ENCODE measurements at regions not wholly inside any gene's neighbourhood (a gene's known extent, or its start where the extent isn't known, plus 50 kb on each side); places are given as distances from the start of the nearest gene placed in this dataset.

DNA sequence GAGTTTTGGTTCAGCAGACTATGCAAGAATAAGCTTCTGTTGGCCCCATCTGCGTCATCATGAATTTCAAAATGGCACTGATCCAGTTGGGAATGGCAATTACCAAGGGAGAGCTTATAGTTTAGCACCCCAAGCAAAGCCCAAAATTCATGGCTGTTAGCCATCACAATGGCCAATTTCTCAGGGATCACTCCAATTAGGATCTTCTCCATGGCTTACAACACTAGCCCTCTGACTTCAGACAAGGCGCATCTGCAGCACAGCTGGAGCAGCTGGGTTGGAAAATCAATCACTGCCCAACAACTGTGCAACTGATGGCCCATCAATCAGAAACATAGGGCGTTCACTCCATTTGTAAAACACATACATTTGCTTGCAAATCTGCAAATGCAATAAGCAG, 273.6 kb downstream of the SRBD1 start:
- no peak for DNase-seq (ENCODE audit: extremely low read depth, low read depth)

DNA sequence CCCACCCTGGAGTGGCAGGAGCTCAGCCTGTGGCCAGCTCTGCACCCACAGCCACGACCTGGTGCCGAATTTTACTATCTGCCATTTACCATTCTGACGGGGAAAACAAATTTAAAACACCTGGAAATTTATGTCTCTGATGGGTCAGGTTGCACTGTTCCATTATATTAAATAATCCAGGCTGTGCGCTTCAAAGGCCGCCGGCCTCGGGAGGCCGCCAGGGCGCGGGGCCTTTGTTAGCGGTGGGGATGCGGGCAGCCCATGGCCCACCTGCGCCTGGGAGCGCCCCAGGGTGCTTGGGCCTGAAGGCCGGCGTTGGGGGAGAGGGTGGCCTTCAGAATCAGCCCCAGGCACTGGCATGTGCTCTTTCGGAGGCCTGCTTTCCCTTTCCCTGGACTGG, 276.9 kb downstream of the SRBD1 start:
- DNase-seq (ENCODE audit: extremely low read depth, low read depth) = no peak

DNA sequence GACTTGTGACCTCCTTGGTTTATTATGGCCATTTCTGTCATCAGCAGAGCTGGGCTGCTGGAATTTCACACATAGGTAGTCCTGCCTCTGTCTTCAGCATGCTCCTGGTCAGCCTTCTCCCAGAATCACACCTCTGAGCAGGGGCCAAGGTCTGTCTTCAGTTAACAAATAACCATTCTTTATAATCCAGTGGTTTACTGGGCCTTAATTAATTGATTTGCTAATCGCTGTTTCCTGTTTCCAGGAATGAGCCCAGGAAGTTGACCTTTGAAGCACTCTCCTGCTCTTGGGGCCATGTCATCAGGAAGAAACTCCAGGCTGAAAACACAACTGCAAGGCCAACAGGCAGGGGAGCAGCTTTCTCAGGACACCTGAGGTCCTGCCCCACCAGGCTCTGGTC, 278.5 kb downstream of the SRBD1 start:
- no peak for DNase-seq (ENCODE audit: extremely low read depth, low read depth)

DNA sequence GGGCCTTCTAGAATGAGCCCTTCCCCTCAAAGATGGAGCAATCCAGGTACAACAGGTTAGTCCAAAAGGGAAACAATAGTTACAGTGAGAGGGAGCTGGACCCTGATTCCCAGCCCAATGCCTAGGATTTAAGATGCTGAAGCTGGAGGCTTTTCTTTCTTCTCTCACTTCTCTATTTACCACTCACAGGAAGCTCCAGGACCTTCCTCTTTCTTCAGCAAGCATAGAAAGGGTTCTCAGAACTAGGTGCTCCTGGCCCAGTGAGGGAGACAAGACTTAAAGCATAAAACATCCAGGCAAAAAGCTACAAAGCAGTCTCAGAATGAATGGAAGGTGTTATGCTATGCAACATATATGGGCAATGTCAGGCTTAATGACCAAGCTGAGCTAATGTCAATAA, 279.0 kb downstream of the SRBD1 start:
- DNase-seq (ENCODE audit: extremely low read depth, low read depth) = no peak

DNA sequence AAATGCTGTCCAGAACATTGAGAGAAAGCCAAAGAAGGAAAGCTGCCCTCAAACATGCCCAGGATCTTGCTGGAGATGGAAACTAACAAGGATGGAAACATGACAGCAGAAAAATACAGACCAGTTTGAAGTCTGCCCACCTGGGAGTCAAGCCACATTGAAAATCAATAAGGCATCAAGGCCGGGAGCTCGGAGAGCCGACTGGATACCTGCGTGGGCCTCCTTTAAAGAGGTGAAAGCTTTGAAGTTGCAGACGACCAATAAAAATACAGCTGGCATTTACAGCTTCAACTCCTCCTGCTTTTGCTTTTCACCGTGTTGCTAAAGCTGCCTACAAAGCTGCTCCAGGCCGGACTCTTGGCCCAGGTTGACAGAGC, 279.7 kb downstream of the SRBD1 start:
- DNase-seq (ENCODE audit: extremely low read depth, low read depth) = no peak

DNA sequence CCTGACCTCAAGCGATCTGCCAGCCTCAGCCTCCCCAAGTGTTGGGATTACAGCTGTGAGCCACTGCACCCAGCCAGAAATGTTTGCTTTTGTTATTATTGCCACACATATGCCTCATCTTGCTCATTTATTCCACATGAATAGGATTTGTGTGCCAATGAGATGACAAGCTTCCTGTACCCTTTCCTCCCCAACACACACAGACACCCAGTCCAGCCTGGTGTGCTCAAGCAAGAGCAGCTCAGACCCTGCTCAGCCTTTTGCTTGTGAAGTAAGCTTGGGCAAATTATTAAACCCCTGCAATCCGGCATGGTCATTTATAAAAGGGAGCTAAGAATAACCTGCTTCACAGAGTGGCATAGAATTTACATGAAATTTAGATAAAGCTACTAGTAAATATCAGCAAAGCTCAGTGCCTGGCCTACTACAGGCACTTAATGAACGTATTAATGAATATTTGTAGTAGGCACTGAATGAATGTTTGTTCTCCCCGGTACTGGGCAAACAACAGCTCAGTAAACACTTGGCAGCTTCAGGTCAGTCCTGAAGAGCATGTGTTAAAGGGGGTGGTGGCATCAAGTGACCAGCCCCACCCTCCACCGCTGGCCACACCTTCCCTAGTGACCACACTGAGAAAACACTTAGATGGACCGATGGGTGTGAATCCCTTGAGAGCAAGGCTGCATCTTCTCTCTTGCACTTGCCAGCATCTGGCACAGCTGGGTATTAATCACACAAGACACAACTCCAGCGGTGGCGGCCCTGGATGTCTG, 280.2 kb downstream of the SRBD1 start:
- DNase-seq (ENCODE audit: extremely low read depth, low read depth) = no peak

DNA sequence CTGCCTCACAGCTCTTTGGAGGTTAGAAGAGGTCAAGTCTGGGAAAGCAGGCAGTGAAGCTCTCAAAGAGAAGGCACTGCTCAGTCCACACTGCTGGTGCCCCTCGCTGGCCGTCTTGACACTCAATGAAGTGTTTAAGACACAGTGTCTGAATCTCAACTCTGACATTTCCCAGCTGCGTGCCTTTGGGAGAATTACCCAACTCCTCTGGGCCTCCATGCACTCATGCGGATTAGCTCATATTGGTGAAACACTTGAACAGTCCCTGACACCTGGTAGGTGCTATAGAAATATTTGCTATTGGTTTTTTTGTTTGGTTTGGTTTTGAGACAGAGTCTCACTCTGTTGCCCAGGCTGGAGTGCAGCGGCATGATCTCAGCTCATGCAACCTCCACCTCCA, 281.0 kb downstream of the SRBD1 start:
- no peak for DNase-seq (ENCODE audit: extremely low read depth, low read depth)

DNA sequence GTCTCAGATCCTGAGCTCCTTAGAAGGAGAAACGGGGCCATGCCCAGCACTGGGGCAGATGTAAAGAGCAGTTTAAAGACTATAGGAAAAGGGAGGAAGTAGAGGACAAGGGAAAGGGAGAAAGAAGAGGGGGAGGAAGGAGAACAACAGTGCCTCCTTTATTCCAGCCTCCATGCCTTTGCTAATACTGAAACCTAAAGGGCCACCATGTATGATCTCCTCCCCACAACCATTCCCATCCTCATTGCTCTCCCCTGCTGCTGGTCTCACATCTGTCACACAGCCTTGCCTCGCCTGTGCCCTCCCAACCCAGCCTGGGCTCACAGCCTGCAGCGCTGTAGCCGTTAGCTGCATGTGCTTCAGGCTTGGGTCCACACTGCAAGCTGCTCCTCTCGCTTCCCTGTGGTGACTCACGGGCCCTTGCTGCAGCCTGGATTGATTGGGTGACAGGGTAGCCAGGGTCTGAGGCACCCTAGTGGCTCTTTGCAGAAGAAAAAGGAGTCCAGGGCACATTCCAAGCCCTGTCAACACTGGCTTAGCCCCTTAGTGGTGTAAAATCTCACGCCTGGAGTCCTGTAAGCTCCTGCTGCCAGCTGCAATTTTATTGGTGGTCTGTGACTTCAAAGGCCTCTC, 281.9 kb downstream of the SRBD1 start:
- DNase-seq (ENCODE audit: extremely low read depth, low read depth) = no peak

DNA sequence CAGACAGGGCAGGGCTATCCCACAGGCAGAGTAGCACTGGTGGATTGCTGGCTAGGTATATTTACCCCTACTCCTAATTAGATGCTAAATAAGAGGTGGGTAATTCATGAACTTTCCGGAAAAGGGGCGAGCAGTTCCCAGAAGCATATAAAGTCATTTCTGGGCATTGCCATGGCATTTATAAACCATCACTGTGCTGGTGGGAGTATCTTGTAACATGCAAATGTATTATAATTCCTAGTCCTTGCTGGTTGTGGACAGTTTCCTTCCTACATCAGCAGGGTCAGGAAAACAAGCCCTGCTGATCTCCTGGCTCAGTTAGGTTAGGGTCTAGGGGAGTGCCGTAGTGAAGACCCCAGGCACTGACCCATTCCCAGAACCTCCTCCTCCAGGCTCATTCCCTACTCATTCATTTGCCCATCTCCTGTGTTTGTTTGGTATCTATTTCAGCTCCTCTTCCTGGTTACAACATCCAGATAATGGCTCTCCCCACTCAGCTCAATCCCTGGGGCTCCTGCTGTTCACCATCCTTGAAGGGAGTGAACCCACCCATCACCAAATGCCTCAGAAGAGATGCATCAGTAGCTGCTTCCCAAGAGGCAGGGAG, 282.7 kb downstream of the SRBD1 start:
- DNase-seq (ENCODE audit: extremely low read depth, low read depth) = no peak

DNA sequence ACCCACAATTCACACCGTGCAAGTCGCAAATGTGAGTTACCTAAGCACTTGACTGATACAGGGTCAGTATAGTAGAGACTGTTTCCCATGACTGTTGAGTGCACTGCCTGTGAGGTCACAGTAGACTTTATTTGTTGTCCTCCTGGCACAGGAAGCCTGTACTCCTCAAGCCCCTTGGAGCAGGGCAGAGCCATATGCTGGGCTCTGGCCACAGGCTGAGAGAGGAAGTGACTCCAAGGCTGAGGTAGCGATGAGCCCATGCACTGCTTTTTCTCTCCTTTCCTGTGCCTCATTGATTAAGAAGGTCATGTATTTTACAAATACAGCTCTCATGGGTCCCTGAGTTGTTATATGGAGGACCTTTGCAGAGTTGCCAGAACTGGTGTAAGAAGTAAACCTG, 287.7 kb downstream of the SRBD1 start:
- no peak for DNase-seq (ENCODE audit: extremely low read depth, low read depth)

DNA sequence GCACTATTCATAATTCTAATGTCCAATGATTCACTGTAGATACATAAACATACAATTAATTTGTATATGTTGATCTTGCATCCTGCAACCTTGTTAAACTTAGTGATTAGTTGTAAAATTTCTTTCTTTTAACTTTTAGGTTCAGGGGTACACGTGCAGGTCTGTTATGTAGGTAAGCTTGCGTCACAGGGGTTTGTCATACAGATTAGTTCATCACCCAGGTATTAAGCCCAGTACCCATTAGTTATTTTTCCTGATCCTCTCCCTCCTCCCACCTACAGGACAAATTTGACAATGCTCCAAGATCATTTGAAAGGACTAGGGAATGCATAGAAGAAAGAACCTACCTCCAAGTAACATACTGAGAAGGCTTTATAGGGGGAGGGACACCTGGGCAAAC, 290.1 kb downstream of the SRBD1 start:
- no peak for DNase-seq (ENCODE audit: extremely low read depth, low read depth)

DNA sequence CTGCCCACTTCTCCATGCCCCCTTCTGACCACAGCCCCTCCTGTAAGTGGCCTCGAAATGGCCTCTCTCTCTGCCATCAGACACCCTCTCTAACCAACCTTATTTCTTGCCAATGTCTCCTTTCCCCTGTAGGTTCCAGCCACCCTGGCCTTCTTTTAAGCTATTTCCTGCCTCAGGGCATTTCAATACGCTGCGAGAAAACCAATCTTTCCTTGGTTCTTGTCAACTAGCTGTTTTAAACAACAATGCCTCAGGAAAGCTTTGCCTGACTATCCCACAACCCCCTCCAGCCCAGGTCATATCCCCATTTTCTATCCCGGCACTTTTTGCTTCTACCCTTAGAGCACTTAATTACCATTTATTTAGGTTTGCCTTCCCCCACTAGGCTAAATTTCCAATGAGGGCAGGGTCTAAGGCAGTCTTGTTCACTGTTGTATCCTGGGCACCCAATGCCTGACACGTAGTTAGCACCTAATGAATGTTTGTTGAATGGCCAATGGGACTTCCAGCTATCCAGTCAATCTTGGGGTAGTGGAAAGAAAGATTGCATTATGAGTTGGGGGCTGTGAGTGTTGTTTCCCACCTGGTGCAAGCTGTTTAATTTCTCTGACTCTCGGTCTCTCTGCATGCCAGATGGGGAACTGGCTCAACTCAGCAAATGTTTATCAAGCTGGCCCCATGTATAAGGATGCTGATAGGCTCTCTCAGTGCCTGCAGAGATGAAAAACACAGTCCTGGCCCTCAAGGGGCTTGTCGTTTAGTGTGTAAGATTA, 291.2 kb downstream of the SRBD1 start:
- DNase-seq (ENCODE audit: extremely low read depth, low read depth) = no peak

DNA sequence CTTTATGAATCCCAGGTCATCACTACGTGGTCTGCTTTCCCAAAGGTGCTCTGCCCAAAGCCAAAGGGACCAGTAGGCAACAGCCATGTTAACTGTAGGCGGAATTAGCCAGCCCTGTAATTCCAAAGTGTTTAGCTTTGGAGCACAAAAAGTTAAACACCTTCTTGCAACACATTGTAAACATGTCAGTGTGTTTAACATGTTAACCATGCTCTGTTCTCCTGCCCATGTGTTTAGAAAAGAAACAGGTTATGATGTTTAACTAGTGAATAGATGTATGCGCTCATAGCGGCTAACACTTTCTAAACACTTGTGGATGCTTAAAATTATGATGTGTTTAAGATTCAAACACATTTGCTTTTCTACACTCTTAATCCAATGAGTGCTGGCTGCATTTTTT, 292.4 kb downstream of the SRBD1 start:
- DNase-seq (ENCODE audit: extremely low read depth, low read depth) = no peak

DNA sequence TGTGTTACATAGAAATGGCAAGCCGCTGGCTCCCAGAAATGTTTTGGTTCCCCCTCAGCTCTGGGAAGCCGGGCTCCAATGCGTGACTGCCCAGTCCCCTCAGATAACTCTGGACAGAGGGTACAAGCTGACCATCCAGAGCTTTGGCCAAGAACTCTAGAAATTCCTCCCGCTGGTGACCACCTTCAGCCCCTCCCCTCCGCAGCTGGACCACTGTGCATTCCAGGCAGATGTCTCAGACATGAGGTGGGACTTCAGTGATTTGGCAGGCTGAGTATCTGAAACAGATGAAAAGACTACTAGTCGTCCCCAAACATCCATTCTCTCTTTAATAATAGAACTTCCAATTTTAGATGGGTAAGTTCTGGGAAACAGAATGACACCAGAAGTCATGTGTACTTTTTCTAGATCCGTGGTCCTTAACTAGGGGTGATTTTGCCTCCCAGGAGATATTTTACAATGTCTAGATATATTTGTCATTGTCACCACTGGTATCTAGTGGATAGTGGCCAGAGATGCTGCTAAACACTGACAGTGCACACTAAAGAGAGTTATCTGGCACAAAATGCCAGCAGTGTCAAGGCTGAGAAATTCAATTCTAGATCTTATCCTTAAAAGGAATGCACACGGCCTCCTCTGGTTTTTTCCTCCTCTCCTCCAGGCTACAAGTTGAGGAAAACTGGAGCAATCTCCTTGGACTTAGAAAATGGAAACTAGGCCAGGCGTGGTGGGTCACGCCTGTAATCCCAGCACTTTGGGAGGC, 294.3 kb downstream of the SRBD1 start:
- DNase-seq (ENCODE audit: extremely low read depth, low read depth) = no peak

DNA sequence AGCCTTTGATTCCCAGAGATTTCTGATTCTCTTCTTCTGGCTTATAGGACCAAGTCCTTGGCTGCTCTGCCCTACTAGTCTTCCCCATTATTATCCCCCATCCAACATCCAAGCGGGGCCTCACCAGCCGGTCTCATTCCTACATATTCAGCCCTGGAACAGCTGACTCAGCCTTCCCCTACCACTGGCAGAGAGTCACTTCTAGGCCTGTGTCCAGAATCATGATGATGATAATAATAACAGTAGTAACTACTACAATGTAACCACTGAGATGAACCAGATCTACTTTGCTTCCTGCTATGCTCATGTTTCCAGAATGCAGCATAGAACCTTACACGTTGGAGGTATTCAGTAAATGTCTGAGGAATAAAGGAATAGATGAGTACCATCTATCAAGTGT, 295.2 kb downstream of the SRBD1 start:
- DNase-seq (ENCODE audit: extremely low read depth, low read depth) = no peak

DNA sequence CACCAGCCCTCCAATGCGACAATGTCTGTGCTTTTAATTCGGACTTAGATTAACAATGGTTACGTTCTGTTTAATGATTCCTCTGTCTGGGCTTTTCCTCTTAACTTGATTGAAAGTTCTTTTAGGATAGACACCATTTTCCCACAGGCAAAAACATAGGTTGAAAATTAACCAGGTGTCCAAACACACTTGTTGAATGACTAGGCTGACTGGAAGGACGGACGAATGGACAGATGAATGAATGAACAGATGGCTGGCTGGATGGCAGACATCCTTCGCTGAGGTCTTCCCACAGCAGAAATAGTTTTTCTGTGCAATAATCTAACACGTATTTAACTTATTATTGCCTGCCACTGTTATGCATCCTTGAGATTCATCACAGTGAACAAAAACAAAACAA, 298.8 kb downstream of the SRBD1 start:
- no peak for DNase-seq (ENCODE audit: extremely low read depth, low read depth)

DNA sequence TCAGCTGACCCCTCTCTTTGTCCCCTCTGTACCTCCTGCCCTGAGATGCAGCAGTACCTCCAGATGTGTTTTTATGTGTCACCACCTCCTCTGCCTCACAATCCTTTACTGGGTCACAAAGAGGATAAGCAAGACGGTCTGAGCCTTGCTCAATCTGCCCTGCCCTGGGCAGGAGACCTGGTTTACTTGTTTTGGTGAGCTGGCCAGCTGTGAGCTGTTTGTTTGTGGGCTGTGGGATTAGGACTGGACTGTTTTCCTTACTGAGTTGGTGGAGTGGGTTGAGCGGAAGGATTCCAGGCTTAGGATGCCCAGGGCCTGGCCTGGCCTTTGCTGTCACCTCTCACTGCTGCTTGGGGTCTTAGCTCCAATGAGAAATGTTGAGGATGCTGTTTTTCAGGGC, 299.5 kb downstream of the SRBD1 start:
- DNase-seq (ENCODE audit: extremely low read depth, low read depth) = no peak

DNA sequence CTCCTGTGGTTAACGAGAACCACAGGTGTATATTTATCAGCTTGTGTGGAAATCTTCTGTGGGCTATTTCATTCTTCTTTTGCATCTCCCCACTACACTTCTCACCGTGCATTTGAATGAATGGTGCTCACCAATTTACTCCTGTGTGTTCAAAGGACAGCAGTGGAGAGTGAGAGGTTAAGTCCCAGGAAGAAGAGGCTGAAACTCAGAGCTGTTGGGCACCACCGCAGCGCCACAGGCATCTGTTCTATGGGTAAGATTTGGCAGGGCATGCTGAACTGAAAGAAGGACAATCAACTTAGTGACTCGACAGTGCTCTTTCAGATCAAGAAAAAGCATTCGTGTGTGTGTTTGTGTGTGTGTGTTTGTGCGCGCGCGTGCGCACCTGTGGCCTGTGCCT, 297.9 kb upstream of the SIX2 start:
- no peak for DNase-seq (ENCODE audit: extremely low read depth, low read depth)

DNA sequence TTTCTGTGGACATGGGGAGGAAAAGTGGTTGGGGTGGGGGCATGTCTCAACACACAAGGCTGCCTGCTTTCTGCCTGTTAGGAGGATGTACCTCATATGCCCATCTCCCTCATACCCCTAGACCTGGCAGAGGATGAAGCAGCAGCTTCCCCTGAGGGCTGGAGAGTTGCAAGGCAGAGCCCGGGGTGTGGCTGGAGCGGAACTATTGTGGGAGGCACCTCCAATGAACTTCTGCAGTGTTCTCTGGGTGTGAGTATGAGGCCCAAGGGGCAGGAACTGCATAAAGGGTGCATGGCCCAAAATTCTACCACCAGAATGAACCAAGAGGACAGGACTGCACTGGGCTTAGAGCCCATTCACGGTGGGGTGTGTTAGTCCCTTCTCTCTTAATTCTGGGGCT, 296.3 kb upstream of the SIX2 start:
- no peak for DNase-seq (ENCODE audit: extremely low read depth, low read depth)

DNA sequence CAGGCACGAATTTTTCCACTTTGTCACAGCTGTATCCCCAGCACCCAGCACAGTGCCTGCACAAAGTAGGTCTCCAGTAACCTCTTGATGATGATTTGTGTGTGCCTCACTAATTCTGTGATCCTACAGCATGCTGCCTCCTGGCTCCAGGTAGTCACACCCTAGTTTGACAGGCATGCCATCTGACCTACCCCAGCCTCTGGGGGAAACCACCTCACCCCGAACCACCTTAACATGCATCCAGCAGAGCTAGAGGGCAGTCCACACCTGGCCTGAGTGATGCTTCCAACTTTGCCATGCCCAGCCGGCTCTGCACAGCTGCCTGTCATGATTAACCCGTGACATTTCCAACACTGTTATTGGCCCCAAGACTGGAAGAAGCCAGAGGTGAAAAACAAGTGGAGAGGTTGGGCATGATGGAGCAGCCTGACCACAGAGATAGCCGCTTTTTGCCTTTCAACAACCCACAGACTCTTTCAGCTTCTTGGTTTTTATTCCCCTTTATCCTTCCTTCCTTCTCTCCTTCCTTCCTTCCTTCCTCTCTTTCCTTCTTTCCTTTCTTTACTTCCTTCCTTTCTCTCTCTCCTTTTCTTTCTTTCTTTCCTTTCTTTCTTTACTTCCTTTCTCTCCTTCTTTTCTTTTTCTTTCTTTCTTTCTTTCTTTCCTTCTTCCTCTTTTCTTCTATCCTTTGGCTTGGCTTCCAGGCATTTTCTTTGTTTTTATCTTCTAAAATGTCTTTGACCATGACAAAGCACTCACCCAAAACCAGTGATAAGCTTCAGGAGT, 294.4 kb upstream of the SIX2 start:
- no peak for DNase-seq (ENCODE audit: extremely low read depth, low read depth)
